Activated CD4-positive, CD25-positive, alpha-beta regulatory T cell (primary cell): ENCODE measurements at regions not wholly inside any gene's neighbourhood (a gene's known extent, or its start where the extent isn't known, plus 50 kb on each side); places are given as distances from the start of the nearest gene placed in this dataset.

Experiments used
- DNase-seq, 4 experiments: peaks; one replicate each; lab custom pipeline; 2025; lab: John Stamatoyannopoulos, UW

GRCh38 chr21:24894324-24894723 lies 713.0 kb downstream of the MRPL39 start:
- DNase-seq: no peak

- no peak for DNase-seq
These were observed 717.3 kb downstream of the MRPL39 start for GRCh38 chr21:24890021-24890420.

GRCh38 chr21:24881506-24881905 lies 725.8 kb downstream of the MRPL39 start:
- DNase-seq: no peak

- no peak for DNase-seq
These were observed 736.6 kb downstream of the MRPL39 start for GRCh38 chr21:24870633-24871032.

- DNase-seq: no peak
These were observed 737.4 kb downstream of the MRPL39 start for GRCh38 chr21:24869862-24870261.

- no peak for DNase-seq
These were observed 739.2 kb downstream of the MRPL39 start for GRCh38 chr21:24868117-24868516.

GRCh38 chr21:24861471-24861870 lies 745.8 kb downstream of the MRPL39 start:
- DNase-seq: no peak

- no peak for DNase-seq
These were observed 751.0 kb downstream of the MRPL39 start for GRCh38 chr21:24856326-24856725.

- no peak for DNase-seq
These were observed 754.6 kb downstream of the MRPL39 start for GRCh38 chr21:24852610-24853195.

GRCh38 chr21:24850121-24850520 lies 757.2 kb downstream of the MRPL39 start:
- DNase-seq: no peak

- no peak for DNase-seq
These were observed 762.6 kb downstream of the MRPL39 start for GRCh38 chr21:24844671-24845070.

GRCh38 chr21:24840287-24840686 lies 767.0 kb downstream of the MRPL39 start:
- no peak for DNase-seq

- no peak for DNase-seq
These were observed 774.3 kb downstream of the MRPL39 start for GRCh38 chr21:24832961-24833360.

- no peak for DNase-seq
These were observed 777.9 kb downstream of the MRPL39 start for GRCh38 chr21:24829397-24829796.

- no peak for DNase-seq
These were observed 780.5 kb downstream of the MRPL39 start for GRCh38 chr21:24826822-24827221.

GRCh38 chr21:24825348-24825747 lies 781.9 kb downstream of the MRPL39 start:
- no peak for DNase-seq

GRCh38 chr21:24824209-24824608 lies 783.1 kb downstream of the MRPL39 start:
- no peak for DNase-seq

- no peak for DNase-seq
These were observed 784.0 kb downstream of the MRPL39 start for GRCh38 chr21:24823247-24823646.

- DNase-seq: no peak
These were observed 822.2 kb downstream of the MRPL39 start for GRCh38 chr21:24785033-24785432.

- no peak for DNase-seq
These were observed 826.1 kb downstream of the MRPL39 start for GRCh38 chr21:24781146-24781545.

GRCh38 chr21:24759348-24760075 lies 847.8 kb downstream of the MRPL39 start:
- DNase-seq: no peak

GRCh38 chr21:24738063-24738462 lies 869.2 kb downstream of the MRPL39 start:
- DNase-seq: no peak

GRCh38 chr21:24737296-24737850 lies 869.9 kb downstream of the MRPL39 start:
- no peak for DNase-seq

GRCh38 chr21:24730661-24731060 lies 876.6 kb downstream of the MRPL39 start:
- DNase-seq: no peak
